GM21737 (cell line): ENCODE measurements at regions not wholly inside any gene's neighbourhood (a gene's known extent, or its start where the extent isn't known, plus 50 kb on each side); places are given as distances from the start of the nearest gene placed in this dataset.
A peak's percentile ranks its signal among the peaks of the same experiment; 100 is the strongest.
"Not testable (repeated sequence)": the region's sequence is repeated elsewhere in the genome, so short reads cannot be mapped to it uniquely, and the experiment has no call there.

Experiments
- ATAC-seq: cut with Tn5 transposase; IDR thresholded peaks from one replicate; pipeline ENCODE4 v1.9.1; 2021; ENCODE audit warnings: mild to moderate bottlenecking, moderate library complexity; ENCODE audit not compliant: unreplicated experiment

DNA sequence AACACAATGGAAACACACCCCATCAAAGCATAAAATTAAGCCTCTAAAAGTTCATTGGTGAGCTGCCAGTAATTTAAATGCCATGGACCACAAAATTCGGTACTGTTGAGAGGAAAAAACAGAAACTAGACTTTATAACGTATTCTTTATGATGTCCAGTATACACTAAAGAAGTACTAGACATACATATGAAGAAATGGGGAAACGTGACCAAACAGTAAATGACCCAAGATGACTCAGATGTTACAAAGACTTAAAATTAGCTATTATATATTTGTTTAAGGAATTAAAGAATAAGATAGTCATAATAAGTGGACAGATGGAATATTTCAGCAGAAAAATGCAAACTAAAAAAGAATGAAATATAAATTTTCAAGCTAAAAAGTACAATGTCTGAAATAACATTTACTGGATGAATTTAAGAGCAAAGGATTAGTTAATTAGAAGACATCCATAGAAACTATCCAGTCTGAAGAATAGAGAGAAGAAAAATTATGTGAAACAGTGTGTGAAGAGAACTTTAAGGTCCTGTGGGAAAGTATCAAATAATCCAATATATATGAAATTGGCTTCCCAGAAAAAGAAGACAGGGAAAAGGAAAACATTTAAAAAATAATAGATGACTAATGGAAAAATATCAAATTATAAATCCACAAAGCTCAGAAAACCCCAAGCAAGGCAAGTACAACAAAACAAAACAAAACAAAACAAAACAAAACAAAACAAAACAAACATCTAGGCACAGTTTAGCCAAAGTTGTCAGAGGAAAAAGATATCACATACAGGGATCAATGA lies 69.4 kb downstream of the SAMD9 start:
- ATAC-seq: no peak

DNA sequence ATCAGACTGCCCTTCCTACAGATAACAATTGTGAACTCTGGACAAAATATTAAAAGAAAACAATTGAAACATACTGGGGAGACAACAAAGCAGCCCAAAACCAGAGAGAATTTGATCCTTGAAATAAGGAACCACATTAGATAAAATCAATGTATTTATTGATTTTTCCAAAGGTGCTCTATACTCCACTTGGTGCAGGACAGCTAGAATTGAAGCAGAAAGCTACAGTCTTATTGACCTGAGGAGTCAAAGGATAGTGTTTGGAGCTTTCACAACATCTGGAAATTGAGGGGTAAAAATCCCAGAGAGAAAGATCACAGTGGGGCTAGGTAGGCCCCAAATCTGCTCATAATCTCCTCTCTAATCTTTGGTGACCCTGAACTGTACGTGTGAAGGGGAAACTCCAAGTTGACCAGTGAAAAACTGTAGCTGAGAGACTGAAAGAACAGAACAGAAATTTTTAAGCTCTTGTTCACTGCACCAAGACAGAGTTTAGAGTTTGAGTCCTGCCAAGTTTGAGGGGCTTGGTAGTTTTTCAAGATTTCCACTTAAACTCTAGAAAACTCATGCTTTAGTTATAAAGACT lies 70.2 kb downstream of the SAMD9 start:
- no peak for ATAC-seq

DNA sequence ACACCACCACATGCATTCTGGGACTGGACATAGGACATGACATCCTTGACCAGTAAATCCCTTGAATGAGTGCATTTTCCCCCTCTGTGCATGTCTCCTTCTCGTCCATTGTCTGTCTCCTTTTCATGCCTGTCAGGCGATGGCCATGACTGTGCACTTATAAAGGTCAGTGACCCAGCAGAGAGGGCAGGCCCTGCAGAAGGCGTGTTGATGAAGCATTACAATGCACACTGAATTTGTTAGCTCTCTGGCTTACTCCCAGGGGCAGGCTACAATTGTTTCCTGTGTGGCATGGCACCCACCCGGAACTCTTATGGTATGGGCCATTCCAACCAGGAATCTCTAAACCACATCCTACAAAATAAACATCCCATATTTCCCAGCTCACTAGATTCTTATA lies 71.1 kb downstream of the SAMD9 start:
- ATAC-seq: no peak

DNA sequence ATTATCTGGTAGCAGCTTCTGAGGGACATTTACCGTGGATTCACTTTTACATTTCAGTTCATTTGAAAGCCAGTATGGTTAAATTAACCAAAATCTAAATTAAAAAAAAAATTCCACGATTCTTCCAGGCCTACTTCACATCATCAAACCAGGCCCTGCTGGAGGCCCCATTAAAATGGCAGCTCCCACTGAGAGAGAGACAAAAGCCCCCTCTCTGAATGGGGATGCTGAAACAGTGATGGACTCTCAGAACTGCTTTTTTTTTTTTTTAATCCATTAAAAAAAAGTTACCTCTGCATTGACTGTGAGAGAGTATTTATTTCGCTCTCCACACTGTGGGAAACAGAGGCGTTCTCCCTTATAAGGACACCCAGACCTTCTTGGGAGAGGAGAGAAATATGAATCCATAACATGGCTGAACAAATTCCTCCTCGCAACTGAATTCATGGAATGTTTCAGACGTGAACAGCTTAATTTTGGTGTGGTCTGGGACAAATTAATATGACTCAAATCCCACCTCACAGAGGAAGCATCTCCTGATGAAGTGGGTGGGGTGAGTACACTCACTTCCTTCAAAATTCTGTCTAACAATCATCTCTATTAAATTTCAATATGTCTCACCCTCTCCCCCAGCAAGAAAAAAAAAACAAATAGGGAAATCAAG lies 73.5 kb downstream of the SAMD9 start:
- ATAC-seq: no peak

DNA sequence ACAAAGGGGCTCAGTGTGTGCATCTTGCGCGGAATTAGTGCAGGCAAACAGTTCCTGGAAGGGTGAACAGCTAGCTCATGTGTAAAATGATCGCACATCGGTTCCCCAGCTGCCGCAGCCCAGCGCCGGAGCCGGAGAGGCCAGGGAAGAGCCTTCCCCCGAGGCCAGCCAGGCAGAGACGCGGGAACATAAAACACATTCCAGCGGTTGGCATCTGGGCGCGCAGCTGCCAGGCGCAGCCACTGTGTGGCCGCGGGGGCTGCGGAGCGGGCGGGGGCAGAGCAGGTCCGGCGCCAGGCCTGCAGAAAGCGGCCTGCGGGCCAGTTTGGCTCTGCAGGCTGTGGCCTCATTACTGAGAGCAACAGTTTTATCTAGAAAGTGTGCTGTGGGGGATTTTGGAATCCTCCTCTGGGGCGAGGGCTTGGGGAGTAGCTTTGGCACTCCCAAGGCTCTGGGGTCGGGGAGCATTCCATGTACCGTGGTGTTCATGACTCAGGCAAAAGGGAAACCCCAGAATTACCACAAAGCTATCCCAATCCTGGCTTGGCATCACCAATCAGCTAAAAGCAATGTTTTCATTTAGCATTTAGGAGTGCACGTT lies 74.3 kb downstream of the SAMD9 start:
- ATAC-seq: no peak

DNA sequence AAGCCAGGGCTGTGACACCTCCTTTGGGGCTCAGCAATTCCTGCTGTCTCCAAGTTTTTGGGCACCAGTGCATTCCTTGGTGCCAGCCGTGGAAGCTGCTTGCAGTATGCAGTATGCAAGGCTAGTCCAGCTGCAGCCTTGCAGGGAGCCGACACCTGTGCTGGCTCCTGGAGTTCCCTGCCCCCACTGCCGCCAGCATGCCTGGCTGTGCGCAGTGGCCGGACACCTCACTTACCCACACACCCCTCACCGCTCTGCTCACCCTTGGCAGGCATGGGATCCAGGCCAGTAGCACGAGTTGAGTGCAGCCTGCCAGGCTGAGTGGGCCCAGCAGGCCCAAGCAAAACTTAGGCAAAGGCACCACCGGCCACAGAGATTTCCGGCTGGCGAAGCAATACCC lies 77.4 kb downstream of the SAMD9 start:
- ATAC-seq: no peak

DNA sequence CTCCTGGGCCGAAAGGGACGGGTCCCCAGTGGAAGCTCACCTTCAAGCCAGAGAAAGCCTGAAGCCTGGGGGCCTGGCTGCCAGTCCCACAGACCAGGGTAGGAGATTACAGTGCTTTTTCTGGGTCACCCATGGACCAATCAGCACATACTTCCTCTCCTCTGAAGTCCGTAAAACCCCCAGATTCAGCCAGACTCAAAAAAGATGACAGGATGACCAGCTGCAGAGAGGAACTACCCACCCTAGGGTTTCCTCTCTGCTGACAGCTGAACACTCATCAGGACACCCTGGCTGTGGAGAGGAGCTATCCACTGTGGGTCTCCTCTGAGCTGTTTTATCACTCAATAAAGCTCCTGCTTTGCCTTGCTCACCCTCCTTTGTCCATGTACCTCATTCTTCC lies 78.0 kb downstream of the SAMD9 start:
- no peak for ATAC-seq

DNA sequence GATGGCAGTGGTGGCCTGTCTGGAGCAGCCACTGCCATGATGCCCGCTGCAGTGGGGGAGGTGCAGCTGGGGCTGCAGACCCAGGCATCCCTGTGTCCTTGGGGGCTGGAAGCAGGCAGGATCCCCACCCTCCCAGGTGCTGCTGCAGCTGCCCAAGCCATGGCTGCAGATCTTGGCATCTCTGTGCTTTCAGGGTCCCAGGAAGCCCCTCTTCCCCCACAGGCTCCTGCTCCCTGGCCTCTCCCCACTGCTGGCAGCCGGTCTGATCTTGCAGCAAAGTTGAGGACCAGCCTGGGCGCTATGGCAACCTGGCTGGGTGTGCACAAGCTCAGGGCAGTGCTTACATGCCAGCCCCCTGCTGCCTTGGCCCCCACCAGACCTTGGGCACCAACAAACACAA lies 78.5 kb downstream of the SAMD9 start:
- no peak for ATAC-seq

DNA sequence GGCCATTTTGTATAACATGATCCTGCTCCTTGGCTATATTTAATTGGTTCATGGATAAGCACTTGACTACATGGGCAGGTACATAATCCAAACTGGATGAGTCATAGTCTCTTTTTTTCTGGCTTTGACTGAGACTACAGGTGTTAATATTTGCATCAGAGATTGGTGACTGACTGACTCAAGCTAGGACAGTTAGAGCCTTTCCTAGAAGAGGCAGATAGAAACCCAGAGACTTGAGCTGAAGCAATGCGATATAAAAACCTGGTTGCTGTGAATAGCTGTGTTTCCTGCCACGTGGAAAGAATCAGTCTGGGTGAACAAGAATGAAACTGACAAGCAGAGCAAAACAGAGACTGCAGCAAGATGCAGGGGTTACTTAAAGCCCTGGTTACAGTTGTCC lies 81.0 kb downstream of the SAMD9 start:
- peak; percentile 94 for ATAC-seq

DNA sequence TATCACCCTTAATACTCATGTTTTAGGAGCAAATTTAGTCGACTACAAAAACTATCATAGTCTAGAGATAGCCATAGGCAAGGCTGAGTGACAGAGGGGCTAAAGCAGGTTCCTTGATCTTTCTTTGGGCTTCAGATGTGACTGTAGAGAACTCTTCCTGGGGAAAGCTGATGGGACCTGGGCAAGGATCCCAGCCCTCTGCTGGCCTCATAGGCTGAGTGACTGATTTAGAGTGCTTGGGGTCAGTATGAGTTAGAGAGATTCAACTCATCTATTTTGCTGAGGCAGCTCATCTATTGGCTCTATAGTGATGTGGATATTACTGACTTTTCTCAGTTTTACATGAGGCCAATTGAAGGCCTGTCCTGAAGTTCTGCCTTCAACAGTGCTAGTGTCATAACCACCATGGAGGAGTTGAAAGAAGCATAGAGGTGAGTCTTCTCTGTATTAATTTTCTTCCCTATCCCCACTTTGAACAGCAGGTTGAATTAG lies 81.6 kb downstream of the SAMD9 start:
- no peak for ATAC-seq

DNA sequence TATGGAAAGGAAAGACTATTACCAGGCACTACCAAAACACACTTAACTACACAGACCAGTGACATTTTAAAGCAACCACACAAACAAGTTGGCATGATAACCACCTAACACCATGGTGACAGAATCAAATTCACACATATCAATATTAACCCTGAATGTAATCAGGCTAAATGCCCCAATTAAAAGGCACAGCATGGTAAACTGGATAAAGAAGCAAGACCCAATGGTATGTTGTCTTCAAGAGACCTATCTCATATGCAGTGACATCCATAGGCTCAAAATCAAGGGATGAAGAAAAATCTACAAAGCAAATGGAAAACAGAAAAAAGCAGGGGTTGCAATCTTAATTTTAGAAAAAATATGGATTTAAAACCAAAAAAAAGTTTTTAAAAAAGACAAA lies 86.0 kb downstream of the SAMD9 start:
- ATAC-seq: no peak

DNA sequence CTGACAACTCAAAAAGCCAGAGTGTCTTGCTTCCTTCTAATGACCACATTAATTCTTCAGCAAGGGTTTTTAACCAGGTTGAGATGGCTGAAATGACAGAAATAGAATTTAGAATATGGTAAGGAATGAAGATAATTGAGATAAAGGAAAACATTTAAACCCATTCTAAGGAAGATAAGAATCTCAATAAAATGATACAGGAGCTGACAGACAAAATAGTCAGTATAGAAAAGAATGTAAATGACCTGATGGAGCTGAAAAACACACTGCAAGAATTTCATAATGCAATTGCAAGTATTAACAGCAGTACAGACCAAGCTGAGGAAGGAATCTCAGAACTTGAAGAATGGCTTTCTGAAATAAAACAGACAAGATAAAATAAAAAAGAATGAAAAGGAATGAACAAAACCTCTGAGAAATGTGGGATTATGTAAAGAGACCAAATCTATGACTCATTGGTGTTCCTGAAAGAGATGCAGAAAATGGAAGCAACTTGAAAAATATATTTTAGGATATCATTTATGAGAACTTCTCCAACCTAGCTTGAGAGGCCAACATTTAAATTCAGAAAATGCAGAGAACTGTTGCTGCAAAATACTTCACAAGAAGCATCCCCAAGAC lies 87.1 kb downstream of the SAMD9 start:
- no peak for ATAC-seq

DNA sequence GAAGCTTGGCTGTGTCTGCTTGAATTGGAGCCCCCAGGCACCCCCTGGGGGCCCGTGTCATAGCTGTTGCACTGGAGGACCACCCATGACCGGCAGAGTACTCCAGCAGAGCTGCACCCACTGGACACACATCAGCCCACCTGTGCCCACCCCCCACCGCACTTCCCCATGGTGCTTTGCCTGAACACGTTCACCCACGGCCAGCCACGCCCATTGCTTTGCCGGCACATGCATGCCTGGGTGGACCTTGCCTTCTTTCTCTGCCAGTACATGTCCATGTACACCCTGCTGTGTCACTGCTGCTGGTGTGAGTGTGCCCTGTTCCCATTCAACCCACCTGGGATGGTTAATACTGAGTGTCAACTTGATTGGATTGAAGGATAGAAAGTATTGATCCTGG lies 88.7 kb downstream of the SAMD9 start:
- ATAC-seq: no peak

DNA sequence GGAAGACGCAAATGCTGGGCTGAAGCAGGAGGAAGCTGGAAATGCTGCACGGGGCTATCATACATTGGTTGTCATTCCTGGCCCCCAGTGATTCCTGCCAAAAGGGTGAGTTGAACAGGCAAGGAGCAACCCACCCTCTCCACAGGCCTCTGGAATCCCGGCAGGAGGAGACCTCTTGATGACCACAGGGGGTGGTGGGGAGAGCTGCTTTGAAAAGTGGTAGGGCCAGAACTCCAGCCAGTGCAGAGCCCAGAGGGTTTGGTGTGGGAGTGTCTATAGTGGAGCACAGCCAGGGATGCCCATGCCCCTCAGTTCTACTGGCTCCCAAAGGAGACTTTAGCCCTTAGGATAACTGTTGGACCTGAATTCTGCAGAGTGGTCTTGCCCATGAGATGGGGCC lies 89.2 kb downstream of the SAMD9 start:
- ATAC-seq: no peak

DNA sequence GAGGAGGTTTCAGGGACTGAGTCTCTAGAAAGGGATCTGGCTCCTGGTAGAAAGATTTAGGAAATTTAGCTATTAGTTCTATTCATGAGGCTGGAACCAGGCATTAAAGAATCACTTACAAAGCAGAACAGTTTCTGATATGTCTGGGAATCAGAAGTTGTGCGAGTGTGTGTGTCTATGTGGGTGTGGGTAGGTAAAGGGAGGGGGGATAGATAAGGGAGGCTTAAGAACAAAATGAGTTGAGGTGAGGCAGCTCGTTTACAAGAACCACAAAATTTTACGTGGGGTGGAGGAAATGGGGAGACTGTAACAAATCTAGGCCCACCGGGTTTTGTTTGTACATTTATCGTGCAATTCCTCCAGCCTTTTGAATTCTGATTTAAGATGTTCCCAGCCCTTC lies 90.7 kb downstream of the SAMD9 start:
- ATAC-seq: no peak

DNA sequence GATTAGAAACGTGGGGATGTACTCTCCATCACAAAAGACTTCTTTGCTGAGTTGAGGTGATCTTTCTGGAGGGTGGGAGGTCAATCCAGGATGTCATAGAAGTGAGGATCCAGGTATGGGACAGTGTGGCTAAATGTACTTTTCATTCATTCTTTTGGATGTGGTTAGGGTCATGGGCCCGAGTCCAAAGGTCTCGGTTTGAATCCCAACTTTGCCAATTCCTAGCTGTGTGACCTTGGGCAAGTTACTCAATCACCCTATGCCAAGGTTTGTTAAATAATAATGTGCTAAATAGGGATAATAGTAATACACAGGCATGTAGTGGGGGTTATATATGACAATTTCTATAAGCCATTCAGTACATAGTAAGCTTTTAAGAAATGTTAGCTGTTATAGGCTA lies 91.4 kb downstream of the SAMD9 start:
- ATAC-seq: no peak

DNA sequence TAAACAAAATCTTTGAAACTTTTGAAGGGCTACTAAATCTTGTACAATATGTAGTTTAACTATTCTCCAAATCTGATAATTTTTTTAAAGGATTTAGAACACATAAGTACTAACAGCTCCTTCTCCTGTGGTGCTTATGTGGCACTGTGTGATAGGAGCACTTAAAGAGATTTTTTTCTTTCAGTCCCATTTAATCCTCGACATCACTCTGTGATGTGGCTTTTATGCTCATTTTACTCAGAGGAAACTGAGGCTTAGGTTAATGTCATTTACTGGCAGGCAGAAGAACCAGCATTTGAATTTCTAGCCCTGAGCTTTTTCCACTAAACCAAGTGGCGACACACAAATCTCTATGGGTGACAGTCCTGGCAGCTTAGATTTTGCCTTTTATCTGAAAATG lies 92.4 kb downstream of the SAMD9 start:
- ATAC-seq: no peak

DNA sequence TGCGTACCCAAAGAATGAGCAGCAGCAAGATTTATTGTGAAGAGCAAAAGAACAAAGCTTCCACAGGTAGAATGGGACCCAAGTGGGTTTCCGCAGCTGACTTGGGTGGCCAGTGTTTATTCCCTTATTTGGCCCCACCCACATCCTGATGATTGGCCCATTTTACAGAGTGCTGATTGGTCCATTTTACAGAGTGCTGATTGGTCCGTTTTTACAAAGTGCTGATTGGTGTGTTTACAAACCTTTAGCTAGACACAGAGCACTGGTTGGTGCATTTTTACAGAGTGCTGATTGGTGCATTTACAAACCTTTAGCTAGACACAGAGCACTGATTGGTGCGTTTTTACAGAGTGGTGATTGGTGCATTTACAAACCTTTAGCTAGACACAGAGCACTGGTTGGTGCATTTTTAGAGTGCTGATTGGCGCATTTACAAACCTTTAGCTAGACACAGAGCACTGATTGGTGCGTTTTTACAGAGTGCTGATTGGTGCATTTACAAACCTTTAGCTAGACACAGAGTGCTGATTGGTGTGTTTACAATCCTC lies 94.8 kb downstream of the SAMD9 start:
- ATAC-seq: not testable (repeated sequence)

DNA sequence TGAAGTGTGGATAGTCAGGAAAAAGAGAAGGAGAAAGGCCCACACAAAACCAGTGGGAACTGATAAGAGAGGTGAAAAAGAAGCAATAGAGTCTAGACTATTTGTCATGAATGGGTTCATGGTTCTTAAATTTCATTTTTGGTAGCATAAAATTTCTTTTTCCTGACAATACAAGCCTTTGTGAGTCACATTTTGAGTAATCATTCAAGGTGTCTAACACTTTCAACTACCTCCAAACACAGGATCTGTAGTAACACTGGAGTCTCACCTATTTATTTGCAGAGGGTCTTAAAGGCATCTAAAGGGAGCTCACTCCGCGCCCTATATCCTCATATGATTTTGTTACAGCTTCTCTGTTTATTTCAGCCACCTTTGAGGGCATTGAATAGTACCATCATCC lies 96.0 kb downstream of the SAMD9 start:
- no peak for ATAC-seq

DNA sequence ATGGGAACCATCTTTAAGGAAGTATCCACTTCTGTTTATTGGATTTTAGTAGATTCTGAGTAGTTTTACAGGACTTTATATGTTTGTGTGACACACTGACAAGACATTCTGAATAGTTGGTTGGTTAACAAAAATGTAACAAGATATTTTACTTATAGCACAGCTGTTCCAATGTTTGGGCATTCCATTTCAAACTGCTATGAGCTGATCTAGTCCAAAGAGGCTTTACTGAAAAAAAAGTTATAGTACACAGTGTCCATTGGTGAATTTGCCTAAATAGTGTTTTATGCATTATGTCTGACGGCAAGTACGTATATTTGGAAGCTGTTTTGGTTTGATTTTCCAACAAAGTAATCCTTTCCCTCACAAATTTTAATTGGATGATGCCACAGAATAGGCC lies 99.1 kb downstream of the SAMD9 start:
- ATAC-seq: no peak
